ENCODE measurements at regions not wholly inside any gene's neighbourhood (a gene's known extent, or its start where the extent isn't known, plus 50 kb on each side); places are given as distances from the start of the nearest gene placed in this dataset.

GRCh38 chr9:82777366-82777765 is 285.6 kb downstream of the RASEF start:
- TF ChIP-seq CTCF (IDR thresholded peaks at IDR 0.05) (no peak), POLR2AphosphoS5 (IDR thresholded peaks at IDR 0.05) (no peak), POLR2A (IDR thresholded peaks at IDR 0.05) (no peak), EP300 (IDR thresholded peaks at IDR 0.05) (no peak)

All from suprapubic skin (tissue), 4 donors.